ENCODE measurements at regions not wholly inside any gene's neighbourhood (a gene's known extent, or its start where the extent isn't known, plus 50 kb on each side); places are given as distances from the start of the nearest gene placed in this dataset.

GRCh38 chr3:834679-835078, 258.1 kb upstream of the CNTN6 start:
- TF ChIP-seq SPI1 (IDR thresholded peaks at IDR 0.05; ENCODE audit: low read depth, low read length) (no peak), POLR2AphosphoS5 (IDR thresholded peaks at IDR 0.05; ENCODE audit: low read depth, low read length) (no peak)
